GM15510 (cell line): ENCODE measurements at regions not wholly inside any gene's neighbourhood (a gene's known extent, or its start where the extent isn't known, plus 50 kb on each side); places are given as distances from the start of the nearest gene placed in this dataset.

ENCODE experiments used
- POLR2A ChIP-seq: IDR thresholded peaks from 3 replicates; pipeline ENCODE4 v1.6.1; 2011; ENCODE audit warnings: borderline replicate concordance; ENCODE audit not compliant: insufficient read length; ENCODE audit errors: extremely low read depth

DNA sequence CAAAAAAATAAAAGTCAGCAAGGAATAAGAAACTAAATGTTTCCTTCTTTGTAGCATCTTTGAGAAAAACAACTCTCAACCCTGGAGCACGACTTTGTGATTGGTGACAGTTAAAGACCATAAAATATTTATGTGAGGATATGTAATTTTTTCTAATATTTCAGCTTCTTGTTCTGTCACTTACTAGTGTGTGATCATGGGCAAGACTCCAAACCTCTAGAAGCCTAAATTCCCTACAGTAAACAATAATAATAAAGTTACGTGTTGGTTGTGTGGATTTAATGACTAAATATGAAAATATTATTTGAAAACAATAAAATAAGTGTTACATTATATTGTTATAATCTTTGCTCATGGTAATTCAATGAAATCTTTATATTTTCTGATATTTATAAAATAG is 735.6 kb upstream of the MARCKS start:
- no peak for TF ChIP-seq POLR2A

- no peak for TF ChIP-seq POLR2A
Measured at GRCh38 chr6:113122060-113122459, 735.1 kb upstream of the MARCKS start.

GRCh38 chr6:113125626-113126025 is 731.5 kb upstream of the MARCKS start:
- no peak for TF ChIP-seq POLR2A

DNA sequence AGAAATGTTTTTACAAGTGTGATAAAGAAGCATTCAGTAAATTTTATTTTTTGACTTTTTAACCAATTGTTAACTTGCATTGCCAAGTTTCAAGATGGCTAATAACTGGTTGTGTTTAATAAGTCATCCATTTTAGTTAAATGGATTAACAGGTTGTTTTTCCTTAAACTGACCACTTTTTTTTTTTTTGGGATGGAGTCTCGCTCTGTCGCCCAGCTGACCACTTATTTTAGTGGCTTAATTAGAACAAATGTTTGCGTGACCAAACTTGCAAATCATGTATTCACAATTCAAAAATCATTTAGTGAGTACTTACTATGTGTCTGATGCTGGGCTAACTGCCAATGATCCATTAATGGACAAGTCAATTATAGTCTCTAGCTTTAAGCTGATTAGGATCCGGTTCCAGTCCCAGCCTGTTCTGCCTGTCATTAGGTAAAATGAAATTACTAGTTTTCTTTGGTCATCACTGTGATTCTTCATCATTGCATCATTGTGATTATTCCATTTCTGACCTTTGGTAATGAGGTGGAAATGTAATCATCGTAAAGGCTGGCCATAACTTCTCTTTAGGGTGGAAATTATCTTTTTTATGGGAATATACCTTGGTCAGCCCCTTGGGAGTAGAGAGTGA is 729.2 kb upstream of the MARCKS start:
- no peak for TF ChIP-seq POLR2A

GRCh38 chr6:113128661-113129060 is 728.5 kb upstream of the MARCKS start:
- no peak for TF ChIP-seq POLR2A

- TF ChIP-seq POLR2A: no peak
Measured at GRCh38 chr6:113129991-113130390, 727.2 kb upstream of the MARCKS start.

GRCh38 chr6:113137426-113137825 is 719.7 kb upstream of the MARCKS start:
- TF ChIP-seq POLR2A: no peak

GRCh38 chr6:113140721-113141120 is 716.4 kb upstream of the MARCKS start:
- no peak for TF ChIP-seq POLR2A

DNA sequence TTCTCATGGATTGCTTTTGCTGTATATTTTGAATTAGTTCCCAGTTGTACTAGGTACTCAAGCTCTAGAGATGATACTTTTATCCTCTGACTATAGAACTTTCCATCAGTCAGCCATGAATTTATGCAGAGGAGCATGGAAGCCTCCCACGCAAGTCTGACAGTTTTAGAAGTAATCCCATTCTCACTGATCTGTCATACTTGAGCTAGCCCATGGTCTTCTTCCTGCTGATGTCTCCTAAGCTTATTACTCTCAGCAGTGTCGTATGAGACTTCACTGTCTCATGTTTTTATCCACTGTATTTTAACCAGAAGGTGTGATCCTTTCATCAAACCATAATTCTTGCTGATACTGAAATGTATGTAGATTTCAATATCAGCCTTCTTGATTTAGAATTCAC is 715.2 kb upstream of the MARCKS start:
- TF ChIP-seq POLR2A: no peak

GRCh38 chr6:113142671-113143174 is 714.4 kb upstream of the MARCKS start:
- no peak for TF ChIP-seq POLR2A

DNA sequence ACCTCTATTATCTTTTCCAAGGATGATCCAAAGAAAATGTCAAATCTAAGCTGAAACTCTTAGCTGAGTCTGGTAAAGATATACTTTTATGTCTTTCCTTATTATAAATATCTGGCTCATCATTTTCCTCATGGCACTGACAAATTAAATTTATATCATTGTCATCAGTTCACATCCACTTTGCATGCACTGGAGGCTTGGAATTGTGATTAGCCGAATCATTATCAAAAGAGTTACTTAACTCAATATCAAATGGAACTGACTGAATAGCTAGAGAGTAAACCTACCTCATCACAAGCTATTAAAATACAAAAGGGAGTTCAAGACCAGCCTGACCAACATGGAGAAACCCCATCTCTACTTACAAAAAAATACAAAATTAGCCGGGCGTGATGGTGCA is 713.9 kb upstream of the MARCKS start:
- no peak for TF ChIP-seq POLR2A

DNA sequence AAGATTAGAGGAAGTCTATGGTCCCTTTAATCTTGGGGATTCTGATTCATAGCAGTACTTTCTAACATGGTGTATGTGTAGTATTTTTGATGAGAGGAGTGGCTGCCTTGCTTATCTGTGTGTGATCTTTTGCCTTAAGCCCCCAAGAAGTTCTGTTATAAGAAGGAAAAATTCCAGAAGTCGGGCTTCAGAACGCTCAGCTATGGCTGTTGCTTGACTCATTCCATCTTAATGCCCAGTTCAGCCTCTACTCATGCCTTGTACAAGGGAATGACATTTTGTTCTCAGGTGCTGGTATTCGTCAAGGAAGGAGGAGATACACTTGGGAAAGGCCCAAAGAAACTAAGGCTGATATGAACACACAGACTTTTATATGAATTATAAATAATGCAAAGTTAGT is 713.0 kb upstream of the MARCKS start:
- TF ChIP-seq POLR2A: no peak

DNA sequence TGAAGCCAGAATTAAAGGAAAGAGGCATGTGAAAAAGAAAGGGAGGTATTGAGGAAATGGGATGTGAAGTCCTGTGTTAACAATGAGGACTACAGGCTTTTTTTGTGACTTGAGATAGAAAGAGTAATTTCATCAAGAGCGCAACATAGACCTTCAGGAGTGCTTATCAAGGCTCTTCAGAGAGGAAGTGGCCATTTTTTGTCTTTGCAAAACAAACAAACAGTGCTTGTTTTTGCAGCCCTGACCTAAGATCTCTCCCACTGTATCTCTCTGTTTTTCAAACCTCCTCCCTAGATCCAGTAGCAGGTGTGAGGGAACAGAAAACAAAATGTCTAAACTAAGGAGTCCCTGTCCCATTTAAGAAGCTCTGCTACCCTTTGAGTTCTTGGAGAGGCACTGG is 710.3 kb upstream of the MARCKS start:
- no peak for TF ChIP-seq POLR2A

GRCh38 chr6:113147544-113147943 is 709.6 kb upstream of the MARCKS start:
- TF ChIP-seq POLR2A: no peak

GRCh38 chr6:113148566-113148965 is 708.6 kb upstream of the MARCKS start:
- no peak for TF ChIP-seq POLR2A

DNA sequence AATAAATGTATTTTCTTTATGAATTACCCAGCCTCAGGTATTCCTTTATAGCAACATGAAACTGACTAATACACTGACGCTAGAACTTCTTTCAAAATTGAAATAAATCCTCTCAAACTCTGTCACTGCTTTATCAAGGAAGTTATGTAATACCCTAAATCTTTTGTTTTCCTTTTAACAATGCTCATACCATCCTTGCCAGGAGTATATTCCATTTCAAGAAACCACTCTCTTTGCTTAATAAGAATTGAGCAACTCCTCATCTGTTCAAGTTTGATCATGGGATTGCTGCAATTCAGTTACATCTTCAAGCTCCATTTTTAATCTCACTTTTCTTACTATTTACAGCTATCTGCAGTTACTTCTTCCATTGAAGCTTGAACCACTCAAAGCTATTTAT is 707.6 kb upstream of the MARCKS start:
- TF ChIP-seq POLR2A: no peak
